Renal cortical epithelial cell (primary cell): ENCODE measurements at regions not wholly inside any gene's neighbourhood (a gene's known extent, or its start where the extent isn't known, plus 50 kb on each side); places are given as distances from the start of the nearest gene placed in this dataset.
"Not testable (repeated sequence)": the region's sequence is repeated elsewhere in the genome, so short reads cannot be mapped to it uniquely, and the experiment has no call there.

Source experiments
- DNase-seq: peaks from one replicate; pipeline ENCODE4 v3.0.0-alpha.2; 2011; ENCODE audit warnings: low read depth

- peak; percentile 6 for DNase-seq
Measured at GRCh38 chr12:112710414-112710813, 81.1 kb upstream of the RPH3A start.

- peak; percentile 18 for DNase-seq
Measured at GRCh38 chr12:112711026-112711425, 80.5 kb upstream of the RPH3A start.

GRCh38 chr12:112711507-112711906 is 80.0 kb upstream of the RPH3A start:
- DNase-seq: no peak

- not testable (repeated sequence) for DNase-seq
Measured at GRCh38 chr12:112712751-112713150, 78.8 kb upstream of the RPH3A start.

GRCh38 chr12:112713471-112713870 is 78.1 kb upstream of the RPH3A start:
- no peak for DNase-seq

- peak; percentile 7 for DNase-seq
Measured at GRCh38 chr12:112714166-112714710, 77.3 kb upstream of the RPH3A start.

GRCh38 chr12:112716099-112717093 is 75.2 kb upstream of the RPH3A start:
- DNase-seq: no peak

- DNase-seq: no peak
Measured at GRCh38 chr12:112728864-112729263, 62.7 kb upstream of the RPH3A start.

- no peak for DNase-seq
Measured at GRCh38 chr12:112734859-112735695, 56.5 kb upstream of the RPH3A start.

- no peak for DNase-seq
Measured at GRCh38 chr12:112738531-112738930, 53.0 kb upstream of the RPH3A start.

GRCh38 chr12:112740387-112740934 is 51.1 kb upstream of the RPH3A start:
- no peak for DNase-seq

- DNase-seq: no peak
Measured at GRCh38 chr12:112741106-112741505, 50.4 kb upstream of the RPH3A start.
